ENCODE measurements at regions not wholly inside any gene's neighbourhood (a gene's known extent, or its start where the extent isn't known, plus 50 kb on each side); places are given as distances from the start of the nearest gene placed in this dataset.

- Mint-ChIP-seq H3K27me3 (no peaks in the 10 kb centered on the region), H3K4me1 (no peaks in the 10 kb centered on the region), H3K36me3 (no peaks in the 10 kb centered on the region), H3K4me3 (no peak overlapping the region), H3K27ac (no peak overlapping the region), H3K9me3 (no peaks in the 10 kb centered on the region)
- ATAC-seq: no peak
Measured at GRCh38 chr4:121555315-121556107, 141.3 kb downstream of the ANXA5 start.

GRCh38 chr4:121554382-121554781 lies 142.4 kb downstream of the ANXA5 start:
- Mint-ChIP-seq H3K4me1 (no peaks in the 10 kb centered on the region), H3K36me3 (no peaks in the 10 kb centered on the region), H3K27ac (no peak overlapping the region), H3K4me3 (no peak overlapping the region), H3K9me3 (no peaks in the 10 kb centered on the region), H3K27me3 (peaks cover 5% of the 10 kb centered on the region)
- ATAC-seq: no peak

GRCh38 chr4:121551881-121552280 lies 144.9 kb downstream of the ANXA5 start:
- H3K36me3 Mint-ChIP-seq: no peaks in the 10 kb centered on the region
- no peak overlapping the region for H3K4me3 Mint-ChIP-seq
- H3K9me3 Mint-ChIP-seq: no peaks in the 10 kb centered on the region
- H3K27me3 Mint-ChIP-seq: peaks cover 10% of the 10 kb centered on the region
- no peak overlapping the region for H3K27ac Mint-ChIP-seq
- no peak for ATAC-seq
- no peaks in the 10 kb centered on the region for H3K4me1 Mint-ChIP-seq

- H3K4me3 Mint-ChIP-seq: no peak overlapping the region
- no peaks in the 10 kb centered on the region for H3K4me1 Mint-ChIP-seq
- H3K9me3 Mint-ChIP-seq: no peaks in the 10 kb centered on the region
- no peak for ATAC-seq
- no peak overlapping the region for H3K27ac Mint-ChIP-seq
- H3K27me3 Mint-ChIP-seq: peaks cover 10% of the 10 kb centered on the region
- H3K36me3 Mint-ChIP-seq: no peaks in the 10 kb centered on the region
Measured at GRCh38 chr4:121551271-121551670, 145.5 kb downstream of the ANXA5 start.

GRCh38 chr4:121541696-121542095 lies 155.1 kb downstream of the ANXA5 start:
- Mint-ChIP-seq H3K27me3 (no peaks in the 10 kb centered on the region), H3K27ac (no peak overlapping the region), H3K4me1 (peaks cover 5% of the 10 kb centered on the region), H3K9me3 (no peaks in the 10 kb centered on the region), H3K36me3 (no peaks in the 10 kb centered on the region), H3K4me3 (no peak overlapping the region)
- ATAC-seq: no peak

GRCh38 chr4:121535351-121535750 lies 154.5 kb upstream of the QRFPR start:
- peaks cover 3% of the 10 kb centered on the region for H3K9me3 Mint-ChIP-seq
- H3K36me3 Mint-ChIP-seq: no peaks in the 10 kb centered on the region
- H3K27me3 Mint-ChIP-seq: peaks cover 9% of the 10 kb centered on the region
- no peak overlapping the region for H3K4me3 Mint-ChIP-seq
- no peak overlapping the region for H3K27ac Mint-ChIP-seq
- ATAC-seq: no peak
- no peaks in the 10 kb centered on the region for H3K4me1 Mint-ChIP-seq

- ATAC-seq: no peak
- Mint-ChIP-seq H3K4me1 (no peaks in the 10 kb centered on the region), H3K27me3 (peaks cover 9% of the 10 kb centered on the region), H3K36me3 (no peaks in the 10 kb centered on the region), H3K27ac (no peak overlapping the region), H3K9me3 (peaks cover 3% of the 10 kb centered on the region), H3K4me3 (no peak overlapping the region)
Measured at GRCh38 chr4:121534187-121534586, 153.4 kb upstream of the QRFPR start.

GRCh38 chr4:121526509-121526908 lies 145.7 kb upstream of the QRFPR start:
- no peak for ATAC-seq
- H3K27me3 Mint-ChIP-seq: no peaks in the 10 kb centered on the region
- no peaks in the 10 kb centered on the region for H3K36me3 Mint-ChIP-seq
- H3K9me3 Mint-ChIP-seq: no peaks in the 10 kb centered on the region
- H3K4me1 Mint-ChIP-seq: no peaks in the 10 kb centered on the region
- H3K27ac Mint-ChIP-seq: no peak overlapping the region
- H3K4me3 Mint-ChIP-seq: no peak overlapping the region

- Mint-ChIP-seq H3K4me1 (no peaks in the 10 kb centered on the region), H3K27ac (no peak overlapping the region), H3K4me3 (no peak overlapping the region), H3K9me3 (peaks cover 5% of the 10 kb centered on the region), H3K36me3 (no peaks in the 10 kb centered on the region), H3K27me3 (no peaks in the 10 kb centered on the region)
- ATAC-seq: no peak
Measured at GRCh38 chr4:121519236-121519838, 138.5 kb upstream of the QRFPR start.

GRCh38 chr4:121517241-121517640 lies 136.4 kb upstream of the QRFPR start:
- H3K27me3 Mint-ChIP-seq: no peaks in the 10 kb centered on the region
- H3K27ac Mint-ChIP-seq: no peak overlapping the region
- no peak overlapping the region for H3K4me3 Mint-ChIP-seq
- no peaks in the 10 kb centered on the region for H3K4me1 Mint-ChIP-seq
- H3K9me3 Mint-ChIP-seq: peaks cover 5% of the 10 kb centered on the region
- ATAC-seq: no peak
- H3K36me3 Mint-ChIP-seq: no peaks in the 10 kb centered on the region

- Mint-ChIP-seq H3K9me3 (peaks cover 2% of the 10 kb centered on the region), H3K36me3 (no peaks in the 10 kb centered on the region), H3K27me3 (peaks cover 13% of the 10 kb centered on the region), H3K4me1 (no peaks in the 10 kb centered on the region), H3K27ac (no peak overlapping the region), H3K4me3 (no peak overlapping the region)
- ATAC-seq: no peak
Measured at GRCh38 chr4:121514443-121514842, 133.6 kb upstream of the QRFPR start.

- H3K27ac Mint-ChIP-seq: no peak overlapping the region
- H3K9me3 Mint-ChIP-seq: no peaks in the 10 kb centered on the region
- H3K27me3 Mint-ChIP-seq: peaks cover 15% of the 10 kb centered on the region
- peak; percentile 47 for ATAC-seq
- H3K4me3 Mint-ChIP-seq: no peak overlapping the region
- H3K4me1 Mint-ChIP-seq: no peaks in the 10 kb centered on the region
- H3K36me3 Mint-ChIP-seq: no peaks in the 10 kb centered on the region
Measured at GRCh38 chr4:121510341-121510874, 129.6 kb upstream of the QRFPR start.

GRCh38 chr4:121485190-121485804 lies 104.5 kb upstream of the QRFPR start:
- ATAC-seq: peak; percentile 34
- Mint-ChIP-seq H3K36me3 (no peaks in the 10 kb centered on the region), H3K27me3 (peaks cover 32% of the 10 kb centered on the region), H3K27ac (no peak overlapping the region), H3K4me3 (no peak overlapping the region), H3K4me1 (no peaks in the 10 kb centered on the region), H3K9me3 (no peaks in the 10 kb centered on the region)

- H3K27ac Mint-ChIP-seq: no peak overlapping the region
- H3K4me1 Mint-ChIP-seq: no peaks in the 10 kb centered on the region
- no peaks in the 10 kb centered on the region for H3K9me3 Mint-ChIP-seq
- H3K36me3 Mint-ChIP-seq: no peaks in the 10 kb centered on the region
- H3K27me3 Mint-ChIP-seq: peaks cover 32% of the 10 kb centered on the region
- H3K4me3 Mint-ChIP-seq: no peak overlapping the region
- ATAC-seq: peak; percentile 66
Measured at GRCh38 chr4:121484633-121485032, 103.8 kb upstream of the QRFPR start.

- Mint-ChIP-seq H3K36me3 (no peaks in the 10 kb centered on the region), H3K27me3 (peaks cover 25% of the 10 kb centered on the region), H3K9me3 (no peaks in the 10 kb centered on the region), H3K27ac (no peak overlapping the region), H3K4me1 (no peaks in the 10 kb centered on the region), H3K4me3 (no peak overlapping the region)
- no peak for ATAC-seq
Measured at GRCh38 chr4:121479808-121480207, 99.0 kb upstream of the QRFPR start.

GRCh38 chr4:121477480-121477879 lies 96.7 kb upstream of the QRFPR start:
- Mint-ChIP-seq H3K4me1 (no peaks in the 10 kb centered on the region), H3K36me3 (no peaks in the 10 kb centered on the region), H3K27ac (no peak overlapping the region), H3K4me3 (no peak overlapping the region), H3K9me3 (no peaks in the 10 kb centered on the region), H3K27me3 (peaks cover 7% of the 10 kb centered on the region)
- ATAC-seq: no peak
